ENCODE measurements at regions not wholly inside any gene's neighbourhood (a gene's known extent, or its start where the extent isn't known, plus 50 kb on each side); places are given as distances from the start of the nearest gene placed in this dataset.

- H3K4me3 ChIP-seq (replicated peaks; ENCODE audit: low read depth, low read length): no peak overlapping the region
- no peak for DNase-seq (ENCODE audit: extremely low read depth, low read depth)
- TF ChIP-seq, protein P1, sequence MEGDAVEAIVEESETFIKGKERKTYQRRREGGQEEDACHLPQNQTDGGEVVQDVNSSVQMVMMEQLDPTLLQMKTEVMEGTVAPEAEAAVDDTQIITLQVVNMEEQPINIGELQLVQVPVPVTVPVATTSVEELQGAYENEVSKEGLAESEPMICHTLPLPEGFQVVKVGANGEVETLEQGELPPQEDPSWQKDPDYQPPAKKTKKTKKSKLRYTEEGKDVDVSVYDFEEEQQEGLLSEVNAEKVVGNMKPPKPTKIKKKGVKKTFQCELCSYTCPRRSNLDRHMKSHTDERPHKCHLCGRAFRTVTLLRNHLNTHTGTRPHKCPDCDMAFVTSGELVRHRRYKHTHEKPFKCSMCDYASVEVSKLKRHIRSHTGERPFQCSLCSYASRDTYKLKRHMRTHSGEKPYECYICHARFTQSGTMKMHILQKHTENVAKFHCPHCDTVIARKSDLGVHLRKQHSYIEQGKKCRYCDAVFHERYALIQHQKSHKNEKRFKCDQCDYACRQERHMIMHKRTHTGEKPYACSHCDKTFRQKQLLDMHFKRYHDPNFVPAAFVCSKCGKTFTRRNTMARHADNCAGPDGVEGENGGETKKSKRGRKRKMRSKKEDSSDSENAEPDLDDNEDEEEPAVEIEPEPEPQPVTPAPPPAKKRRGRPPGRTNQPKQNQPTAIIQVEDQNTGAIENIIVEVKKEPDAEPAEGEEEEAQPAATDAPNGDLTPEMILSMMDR (IDR thresholded peaks at IDR 0.05; ENCODE audit: low read depth, low read length, missing control alignments): no peak
Observed at GRCh38 chr4:157616741-157617472, 396.4 kb downstream of the GRIA2 start.

GRCh38 chr4:157607996-157608395, 387.5 kb downstream of the GRIA2 start:
- H3K4me3 ChIP-seq (replicated peaks; ENCODE audit: low read depth, low read length): no peak overlapping the region
- TF ChIP-seq, protein P1 (IDR thresholded peaks at IDR 0.05; ENCODE audit: low read depth, low read length, missing control alignments): no peak
- no peak for DNase-seq (ENCODE audit: extremely low read depth, low read depth)

- TF ChIP-seq, protein P1 (IDR thresholded peaks at IDR 0.05; ENCODE audit: low read depth, low read length, missing control alignments): no peak
- H3K4me3 ChIP-seq (replicated peaks; ENCODE audit: low read depth, low read length): no peak overlapping the region
- no peak for DNase-seq (ENCODE audit: extremely low read depth, low read depth)
Observed at GRCh38 chr4:157600583-157600982, 380.1 kb downstream of the GRIA2 start.

GRCh38 chr4:157591245-157591644, 370.7 kb downstream of the GRIA2 start:
- no peak overlapping the region for H3K4me3 ChIP-seq (replicated peaks; ENCODE audit: low read depth, low read length)
- DNase-seq (ENCODE audit: extremely low read depth, low read depth): no peak
- TF ChIP-seq, protein P1 (IDR thresholded peaks at IDR 0.05; ENCODE audit: low read depth, low read length, missing control alignments): no peak

- DNase-seq (ENCODE audit: extremely low read depth, low read depth): no peak
- H3K4me3 ChIP-seq (replicated peaks; ENCODE audit: low read depth, low read length): no peak overlapping the region
- TF ChIP-seq, protein P1 (IDR thresholded peaks at IDR 0.05; ENCODE audit: low read depth, low read length, missing control alignments): no peak
Observed at GRCh38 chr4:157590679-157591078, 370.2 kb downstream of the GRIA2 start.

- DNase-seq (ENCODE audit: extremely low read depth, low read depth): no peak
- TF ChIP-seq, protein P1 (IDR thresholded peaks at IDR 0.05; ENCODE audit: low read depth, low read length, missing control alignments): no peak
- no peak overlapping the region for H3K4me3 ChIP-seq (replicated peaks; ENCODE audit: low read depth, low read length)
Observed at GRCh38 chr4:157587681-157588423, 367.3 kb downstream of the GRIA2 start.

Data from HFF-Myc (cell line).